ENCODE measurements at regions not wholly inside any gene's neighbourhood (a gene's known extent, or its start where the extent isn't known, plus 50 kb on each side); places are given as distances from the start of the nearest gene placed in this dataset.

- DNase-seq: no peak
These were observed 138.0 kb upstream of the KIRREL3 start for GRCh38 chr11:127138613-127139012.

DNA sequence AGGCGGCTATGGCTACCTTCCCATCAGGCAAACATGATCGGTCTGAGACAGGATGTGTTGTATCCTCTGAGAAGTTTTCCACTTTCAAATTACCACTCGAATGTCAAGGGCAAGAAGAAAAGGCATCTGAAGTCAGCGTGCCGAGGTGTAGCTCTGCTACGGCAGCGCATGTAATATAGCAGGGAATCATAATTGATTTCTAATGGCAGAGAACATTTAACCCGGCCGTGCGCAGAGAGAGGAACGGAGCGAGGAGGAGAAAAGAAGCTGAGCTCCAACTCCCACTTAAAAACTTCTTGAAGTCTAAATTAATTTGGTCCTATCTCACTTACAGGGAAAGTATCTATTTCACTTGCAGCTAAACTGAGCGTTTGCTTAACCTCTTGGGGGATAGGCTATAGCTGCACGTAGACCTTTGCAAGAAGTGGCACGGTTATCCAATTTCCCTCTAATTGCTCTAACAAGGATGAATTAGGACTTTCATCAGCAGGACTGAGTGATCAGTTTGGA is 137.3 kb upstream of the KIRREL3 start:
- no peak for DNase-seq

GRCh38 chr11:127136438-127136837 is 135.9 kb upstream of the KIRREL3 start:
- DNase-seq: no peak

DNA sequence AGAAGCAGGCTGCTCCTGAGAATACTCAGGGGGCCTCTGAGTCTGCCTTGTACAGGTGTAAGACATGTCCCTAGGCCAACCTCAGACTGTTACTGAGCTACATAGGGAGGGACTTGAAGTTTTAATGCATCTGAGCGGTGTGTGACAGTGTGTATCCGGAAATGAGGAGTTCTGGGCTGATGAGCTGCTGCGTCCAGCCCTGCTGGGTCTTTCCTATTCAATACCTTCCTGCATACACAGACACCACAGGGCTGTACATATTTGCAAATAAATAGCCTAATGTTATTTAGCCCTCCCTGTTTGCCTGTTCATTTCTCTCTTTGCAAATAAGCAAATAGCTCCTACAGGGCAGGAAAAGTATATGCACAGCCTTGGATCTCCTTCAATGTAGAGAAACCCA is 134.7 kb upstream of the KIRREL3 start:
- no peak for DNase-seq

- DNase-seq: no peak
These were observed 132.5 kb upstream of the KIRREL3 start for GRCh38 chr11:127133061-127133460.

DNA sequence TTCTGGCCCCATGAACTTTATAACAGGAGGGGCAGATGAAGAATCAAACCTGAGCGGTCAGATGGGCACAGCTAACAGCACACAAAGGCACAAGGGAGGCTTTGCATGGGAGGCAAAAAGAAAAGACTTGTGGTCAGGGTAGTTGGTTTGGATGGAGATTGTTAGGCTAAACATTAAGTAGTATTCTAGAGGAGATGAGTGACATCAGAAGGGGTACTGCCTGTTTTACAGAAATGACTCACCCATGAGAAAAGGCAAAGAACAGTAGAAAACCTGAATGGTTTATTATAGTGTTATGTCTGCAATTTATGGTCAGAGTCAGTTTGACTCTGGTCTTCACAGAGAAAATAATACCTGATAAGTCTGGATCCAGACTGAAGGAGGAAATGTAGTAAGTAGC is 129.8 kb upstream of the KIRREL3 start:
- DNase-seq: no peak

- DNase-seq: no peak
These were observed 126.4 kb upstream of the KIRREL3 start for GRCh38 chr11:127126986-127127385.

DNA sequence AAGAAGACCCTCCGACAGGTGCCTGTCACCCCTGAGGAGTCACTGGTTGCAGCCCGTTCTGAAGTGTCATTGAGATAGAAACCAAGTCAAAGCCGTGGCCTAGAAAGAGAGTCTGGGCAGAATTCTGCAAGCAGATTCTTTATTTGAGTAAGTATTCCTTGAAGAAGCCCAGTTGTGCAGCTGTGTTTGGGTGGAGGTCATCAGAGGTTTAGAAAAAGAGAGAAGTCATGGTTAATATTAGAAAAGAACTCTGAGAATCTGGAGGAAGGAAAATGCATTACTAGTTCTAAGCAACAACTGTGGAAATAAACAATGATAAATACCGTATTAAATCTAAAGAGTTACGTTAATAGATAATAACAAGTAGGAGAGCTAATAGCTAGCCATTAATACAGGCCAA is 118.8 kb upstream of the KIRREL3 start:
- DNase-seq: no peak

DNA sequence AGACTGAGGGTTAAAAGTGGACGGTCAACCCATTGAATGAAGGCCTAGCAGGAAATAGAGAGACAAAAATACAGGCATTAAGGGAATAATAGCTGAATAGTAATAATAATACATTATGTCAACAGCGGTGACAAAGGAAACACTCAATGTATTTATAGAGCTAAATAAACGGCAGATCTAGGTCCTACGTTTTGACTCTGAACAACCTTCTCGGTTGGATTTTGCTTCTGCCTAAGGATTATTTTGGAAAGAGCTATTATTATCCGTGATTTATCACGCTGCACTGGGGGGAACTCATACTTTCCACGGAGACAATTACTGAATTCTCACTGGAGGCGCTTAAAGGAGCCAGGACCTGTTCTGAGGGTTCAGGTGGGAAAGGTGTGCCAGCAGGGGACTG is 118.2 kb upstream of the KIRREL3 start:
- no peak for DNase-seq

- no peak for DNase-seq
These were observed 116.7 kb upstream of the KIRREL3 start for GRCh38 chr11:127117231-127117739.

- no peak for DNase-seq
These were observed 115.3 kb upstream of the KIRREL3 start for GRCh38 chr11:127115844-127116243.

- DNase-seq: no peak
These were observed 113.5 kb upstream of the KIRREL3 start for GRCh38 chr11:127114035-127114434.

- no peak for DNase-seq
These were observed 110.0 kb upstream of the KIRREL3 start for GRCh38 chr11:127110542-127110941.

DNA sequence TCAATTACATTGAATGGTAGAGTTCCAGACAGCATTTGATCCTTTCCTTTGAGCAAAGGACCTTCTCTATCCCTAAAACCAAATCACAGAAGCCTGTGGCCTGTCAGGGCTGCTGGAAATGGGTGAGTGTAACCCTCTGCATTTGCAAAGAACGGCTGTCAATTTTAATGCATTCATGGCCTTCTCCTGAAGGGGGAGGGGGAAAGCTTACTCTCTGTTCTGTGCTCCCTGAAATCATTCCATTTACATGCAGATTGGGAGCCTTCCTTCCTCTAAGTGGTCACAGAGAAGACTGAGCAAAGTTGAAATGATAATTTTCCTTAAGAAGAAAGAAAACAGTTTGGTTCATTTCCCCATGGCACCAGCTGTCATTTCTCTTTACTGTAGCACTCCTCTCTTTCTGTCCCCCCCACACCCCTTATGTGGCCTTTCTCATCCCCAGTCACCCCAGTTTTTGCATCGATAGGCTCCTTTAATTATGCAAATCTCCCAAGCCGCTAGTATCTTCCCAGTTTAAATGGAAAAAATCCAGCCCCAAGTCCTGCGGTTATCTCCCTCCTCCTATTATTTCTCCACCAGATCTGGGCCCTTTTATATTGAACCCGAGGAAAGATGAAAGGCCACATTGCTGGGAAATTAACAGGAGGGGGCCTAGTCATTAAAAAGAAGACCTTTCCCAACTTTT is 109.4 kb upstream of the KIRREL3 start:
- no peak for DNase-seq

DNA sequence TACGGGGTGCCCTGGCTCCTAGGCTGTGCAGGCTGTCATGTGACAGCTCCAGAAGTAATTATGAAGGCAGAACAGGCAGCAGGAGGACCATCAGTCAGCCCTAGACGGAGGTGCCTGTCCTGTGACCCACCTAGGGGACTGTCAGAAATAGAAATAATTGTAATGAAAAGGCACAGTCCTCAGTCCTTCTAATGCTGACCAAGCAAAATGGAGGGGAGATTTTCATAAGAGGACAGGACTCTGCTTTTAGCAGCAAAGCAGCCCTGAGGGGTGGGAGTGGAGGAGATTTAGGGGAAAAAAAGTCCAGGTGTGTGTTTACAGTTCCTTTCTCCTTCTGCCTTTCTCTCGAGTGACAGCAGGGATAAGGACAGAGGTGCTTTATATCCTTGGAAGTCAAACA is 108.3 kb upstream of the KIRREL3 start:
- DNase-seq: no peak

DNA sequence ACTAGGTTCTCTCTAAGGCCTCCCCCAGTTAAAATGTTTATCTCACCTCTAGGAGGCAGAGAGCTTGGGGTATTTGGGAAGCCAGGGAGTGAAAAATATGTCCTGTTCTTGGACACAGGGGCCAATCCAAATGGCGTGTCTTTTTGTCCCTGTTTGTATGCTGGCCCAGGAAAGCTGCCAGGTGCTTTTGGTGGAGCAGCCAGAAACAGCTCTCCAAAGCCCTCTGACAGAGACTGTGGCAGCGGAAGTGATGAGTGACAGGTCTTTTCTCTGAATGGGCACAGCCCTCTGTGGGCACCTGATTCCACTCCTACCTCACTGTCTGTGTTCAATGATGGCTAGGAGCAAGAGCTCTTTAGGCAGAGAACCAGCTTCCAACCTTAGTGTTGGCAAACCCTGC is 106.4 kb upstream of the KIRREL3 start:
- DNase-seq: no peak

GRCh38 chr11:127105593-127106541 is 105.3 kb upstream of the KIRREL3 start:
- peak; percentile 14 to 31 for DNase-seq

- DNase-seq: no peak
These were observed 103.2 kb upstream of the KIRREL3 start for GRCh38 chr11:127103586-127104388.

- no peak for DNase-seq
These were observed 98.1 kb upstream of the KIRREL3 start for GRCh38 chr11:127098684-127099083.

- no peak for DNase-seq
These were observed 80.2 kb upstream of the KIRREL3 start for GRCh38 chr11:127080735-127081134.

DNA sequence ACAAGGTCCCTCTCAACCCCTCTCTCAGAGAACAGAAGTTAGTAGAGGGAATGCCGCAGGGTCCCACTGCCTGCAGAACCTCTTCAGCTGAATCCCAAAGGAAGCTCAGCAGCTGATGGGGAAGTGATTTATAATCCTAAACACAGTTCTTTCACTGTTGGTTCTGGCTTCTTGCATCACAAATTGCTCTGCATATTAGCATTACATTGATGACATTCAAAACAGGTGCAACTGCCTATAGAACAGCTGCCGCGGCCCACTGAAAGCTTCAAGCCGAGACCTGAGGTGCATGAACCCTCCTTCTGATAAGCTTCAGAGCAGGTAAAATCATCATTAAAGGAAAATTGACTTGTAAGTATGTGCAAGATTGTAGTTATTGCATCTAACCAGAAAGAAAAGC is 75.2 kb upstream of the KIRREL3 start:
- no peak for DNase-seq
